HG03045 (cell line): ENCODE measurements at regions not wholly inside any gene's neighbourhood (a gene's known extent, or its start where the extent isn't known, plus 50 kb on each side); places are given as distances from the start of the nearest gene placed in this dataset.
"Not testable (repeated sequence)": the region's sequence is repeated elsewhere in the genome, so short reads cannot be mapped to it uniquely, and the experiment has no call there.

ENCODE experiments used
- ATAC-seq: cut with Tn5 transposase; IDR thresholded peaks from one replicate; pipeline ENCODE4 v1.9.1; 2021; ENCODE audit warnings: mild to moderate bottlenecking, moderate library complexity; ENCODE audit not compliant: unreplicated experiment

GRCh38 chr10:57367412-57367811, 900.3 kb downstream of the IPMK start:
- ATAC-seq: no peak

GRCh38 chr10:57362811-57363210, 904.9 kb downstream of the IPMK start:
- ATAC-seq: no peak

GRCh38 chr10:57353403-57354003, 914.2 kb downstream of the IPMK start:
- no peak for ATAC-seq

DNA sequence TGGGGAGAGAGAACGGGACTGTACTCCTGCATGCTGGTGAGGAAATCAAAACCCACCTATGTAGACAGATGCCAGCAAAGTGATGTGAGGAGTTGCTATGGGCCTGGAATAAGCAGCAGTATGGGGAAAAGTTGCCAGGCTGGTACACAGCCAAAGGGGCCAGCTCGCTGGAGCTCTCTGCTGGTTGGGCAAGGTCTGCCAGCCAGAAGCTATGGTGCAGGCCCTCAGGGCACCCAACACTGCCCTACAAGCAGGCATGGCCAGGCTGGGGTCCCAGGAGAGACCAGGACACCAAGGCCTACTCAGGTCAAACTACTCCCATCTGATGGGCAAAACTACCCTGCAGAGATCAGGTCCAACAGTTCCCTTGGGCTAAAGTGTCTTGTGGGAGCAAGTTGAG, 916.6 kb downstream of the IPMK start:
- no peak for ATAC-seq

GRCh38 chr10:57341294-57341693, 926.4 kb downstream of the IPMK start:
- no peak for ATAC-seq

DNA sequence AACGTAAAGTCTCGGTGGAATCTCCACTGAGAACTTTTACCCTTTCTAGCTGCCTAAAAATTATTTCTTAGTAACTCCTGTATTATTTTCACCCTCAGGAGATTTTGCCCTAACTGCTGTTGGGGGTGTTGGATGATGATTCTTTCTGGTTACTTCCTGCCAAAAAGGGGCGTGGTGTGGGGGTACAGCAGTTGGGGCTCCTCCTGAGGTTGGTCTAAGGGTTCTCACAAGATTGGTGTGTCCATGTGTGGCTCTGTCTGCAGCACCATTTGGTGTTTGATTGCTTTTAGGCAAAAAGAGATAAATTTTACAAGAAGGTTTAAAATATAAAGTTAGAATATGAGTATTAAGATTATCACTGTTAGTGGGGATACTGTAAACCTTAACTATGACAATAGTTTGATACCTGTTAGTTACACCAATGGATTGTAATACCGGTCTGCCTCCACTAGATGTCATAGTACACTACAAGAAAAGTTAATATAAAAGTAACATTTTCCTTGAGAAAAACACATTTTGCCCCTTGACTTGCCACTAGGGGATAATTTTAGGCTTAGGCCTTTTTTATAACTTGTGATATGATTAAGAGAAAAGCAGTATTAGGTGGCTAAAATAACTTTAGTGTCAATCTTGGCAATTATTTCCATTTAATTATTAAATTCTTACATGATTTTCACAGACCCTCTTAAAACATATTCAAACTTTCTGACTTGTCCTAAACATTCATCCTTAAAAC, 928.7 kb downstream of the IPMK start:
- ATAC-seq: no peak

- ATAC-seq: no peak
Measured at GRCh38 chr10:57336865-57337264, 930.8 kb downstream of the IPMK start.

GRCh38 chr10:57336341-57336740, 931.4 kb downstream of the IPMK start:
- ATAC-seq: no peak

- no peak for ATAC-seq
Measured at GRCh38 chr10:57334523-57334922, 933.2 kb downstream of the IPMK start.

GRCh38 chr10:57333880-57334279, 933.8 kb downstream of the IPMK start:
- no peak for ATAC-seq

DNA sequence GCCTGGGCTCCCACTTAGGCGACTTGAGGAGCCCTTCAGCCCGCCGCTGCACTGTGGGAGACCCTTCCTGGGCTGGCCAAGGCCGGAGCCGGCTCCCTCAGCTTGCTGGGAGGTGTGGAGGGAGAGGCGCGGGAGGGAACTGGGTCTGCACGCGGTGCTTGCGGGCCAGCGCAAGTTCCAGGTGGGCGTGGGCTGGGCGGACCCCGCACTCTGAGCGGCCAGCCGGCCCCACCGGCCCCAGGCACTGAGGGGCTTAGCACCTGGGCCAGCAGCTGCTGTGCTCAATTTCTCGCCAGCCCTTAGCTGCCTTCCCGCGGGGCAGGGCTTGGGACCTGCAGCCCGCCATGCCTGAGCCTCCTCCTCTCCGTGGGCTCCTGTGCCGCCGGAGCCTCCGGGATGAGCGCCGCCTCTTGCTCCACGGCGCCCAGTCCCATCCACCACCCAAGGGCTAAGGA, 946.3 kb downstream of the IPMK start:
- not testable (repeated sequence) for ATAC-seq

DNA sequence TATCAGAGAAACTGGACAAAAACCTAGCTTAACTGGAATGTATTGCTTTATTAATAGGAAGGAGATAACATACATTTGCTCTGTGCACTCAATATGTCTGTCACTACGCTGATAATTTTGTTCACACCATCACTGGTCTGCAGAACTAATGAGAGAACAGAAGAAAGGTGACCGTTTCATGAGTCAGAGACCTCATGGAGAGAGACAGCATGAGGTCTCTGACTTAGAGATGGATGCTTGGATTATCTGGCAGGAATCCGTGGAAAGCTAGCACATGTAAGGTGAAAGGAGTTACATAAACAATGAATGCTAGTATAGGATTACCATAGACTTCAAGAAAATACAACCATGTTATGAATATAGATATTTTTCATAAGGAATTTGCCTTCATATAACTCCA, 947.3 kb downstream of the IPMK start:
- ATAC-seq: no peak

- ATAC-seq: no peak
Measured at GRCh38 chr10:57314046-57314445, 953.0 kb upstream of the ZWINT start.

- no peak for ATAC-seq
Measured at GRCh38 chr10:57303566-57303965, 942.5 kb upstream of the ZWINT start.

- no peak for ATAC-seq
Measured at GRCh38 chr10:57300718-57301117, 939.7 kb upstream of the ZWINT start.

DNA sequence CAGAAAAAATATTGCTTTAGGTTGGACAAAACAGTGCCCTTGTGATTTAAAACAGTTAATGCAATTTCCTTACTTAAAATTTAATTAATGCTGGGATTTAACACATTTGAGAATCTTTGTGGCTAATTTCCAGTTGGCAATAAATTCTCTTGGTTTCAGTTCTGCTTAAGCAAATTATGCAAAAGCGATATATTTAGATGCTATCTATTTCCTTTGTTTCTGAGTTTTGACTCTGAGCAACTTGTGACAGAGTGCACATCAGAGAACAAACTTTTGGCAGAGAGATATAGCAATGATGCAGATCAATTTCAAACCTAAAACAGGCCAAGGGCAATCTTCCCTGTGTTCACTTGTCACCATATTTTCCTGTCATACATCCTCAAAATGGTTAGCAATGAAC, 933.6 kb upstream of the ZWINT start:
- no peak for ATAC-seq

DNA sequence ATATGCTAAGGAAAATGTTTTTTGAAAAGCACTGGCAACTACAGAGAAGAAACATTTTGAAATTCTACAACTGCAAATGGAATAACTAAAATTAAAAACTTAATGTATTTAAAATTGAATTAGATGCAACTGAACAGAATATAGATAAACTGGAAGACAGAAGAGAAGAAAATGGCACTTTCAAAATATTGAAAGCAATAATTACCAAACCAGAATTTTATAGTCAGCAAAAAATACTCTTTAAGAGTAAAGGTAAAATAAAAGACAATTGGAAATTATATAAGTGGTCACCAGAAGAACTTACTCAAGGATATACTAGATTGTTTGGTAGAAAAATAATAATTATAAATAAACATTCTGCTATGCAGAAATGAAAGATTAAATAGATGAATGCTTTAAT, 927.7 kb upstream of the ZWINT start:
- no peak for ATAC-seq

DNA sequence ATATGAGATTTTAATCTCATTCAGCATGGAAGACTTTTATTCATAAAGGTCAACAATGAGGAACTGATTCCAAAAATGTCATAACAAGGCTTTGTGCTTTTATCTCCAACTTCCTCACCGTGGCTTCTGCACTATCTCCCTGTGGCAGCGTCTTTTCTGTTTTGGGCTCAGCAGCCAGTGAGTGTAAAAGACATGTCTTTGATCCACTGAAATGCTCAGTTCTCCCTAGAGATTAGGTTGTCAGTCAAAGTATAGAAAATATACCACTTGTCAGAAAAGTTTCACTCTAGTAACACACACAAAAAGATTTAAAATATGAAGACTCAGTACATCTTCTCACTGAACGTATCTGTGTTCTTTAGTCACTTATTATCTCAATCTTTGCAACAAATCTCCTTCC, 901.8 kb upstream of the ZWINT start:
- no peak for ATAC-seq

DNA sequence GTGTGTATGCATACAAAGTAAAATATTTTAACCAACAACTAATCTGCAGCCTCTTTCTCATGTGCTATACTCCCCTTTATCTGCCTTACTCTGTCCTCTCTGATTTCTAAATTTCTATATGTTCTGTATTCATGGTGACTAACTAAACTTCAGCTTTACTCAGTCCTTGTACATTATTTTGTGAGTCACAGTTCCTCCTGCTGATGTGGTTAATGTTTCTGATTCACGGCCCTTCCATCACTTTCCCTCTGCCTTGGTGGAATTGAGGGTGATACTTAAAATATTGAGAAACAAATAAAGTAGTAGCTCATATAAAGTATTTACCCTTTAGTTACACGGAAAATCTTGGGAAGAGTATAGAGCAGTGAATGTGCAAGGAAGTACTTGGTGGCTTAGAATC, 899.1 kb upstream of the ZWINT start:
- ATAC-seq: no peak

DNA sequence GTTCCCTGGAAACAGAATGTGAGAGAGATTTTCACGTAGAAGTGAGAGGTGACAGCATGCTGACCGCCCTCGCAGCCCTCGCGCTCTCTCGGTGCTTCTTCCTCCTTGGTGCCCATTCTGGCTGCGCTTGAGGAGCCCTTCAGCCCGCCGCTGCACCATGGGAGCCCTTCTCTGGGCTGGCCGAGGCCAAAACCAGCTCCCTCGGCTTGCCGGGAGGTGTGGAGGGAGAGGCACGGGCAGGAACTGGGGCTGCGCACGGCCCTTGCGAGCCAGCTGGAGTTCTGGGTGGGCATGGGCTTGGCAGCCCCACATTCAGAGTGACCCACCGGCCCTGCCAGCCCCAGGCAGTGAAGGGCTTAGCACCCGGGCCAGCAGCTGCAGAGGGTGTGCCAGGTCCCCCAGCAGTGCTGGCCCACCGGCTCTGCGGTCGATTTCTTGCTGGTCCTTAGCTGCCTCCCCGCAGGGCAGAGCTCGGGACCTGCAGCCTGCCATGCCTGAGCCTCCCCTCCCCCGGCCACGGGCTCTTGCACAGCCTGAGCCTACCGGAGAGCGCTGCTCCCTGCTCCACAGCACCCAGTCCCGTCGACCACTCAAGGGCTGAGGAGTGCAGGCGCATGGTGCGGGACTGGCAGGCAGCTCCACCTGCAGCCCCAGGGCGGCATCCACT, 888.7 kb upstream of the ZWINT start:
- no peak for ATAC-seq

DNA sequence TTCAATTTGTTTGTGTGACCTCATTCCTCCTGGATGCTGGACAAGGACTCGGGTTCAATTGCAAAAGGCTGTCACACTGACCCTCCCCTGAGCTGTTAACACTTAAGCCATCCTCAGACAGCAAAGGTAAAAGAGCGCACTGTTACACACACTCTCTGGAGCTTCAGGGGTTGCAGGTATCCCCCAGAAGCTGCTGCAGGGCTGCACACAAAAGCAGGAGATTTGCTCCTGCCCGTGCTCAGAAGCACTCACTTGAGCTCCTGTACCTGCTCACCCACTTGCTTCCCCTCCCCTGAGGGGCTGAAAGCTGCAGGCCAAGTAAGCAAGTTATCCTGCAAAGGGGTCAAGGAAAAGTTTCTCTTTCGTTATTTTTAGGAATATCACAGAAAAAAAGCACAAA, 886.2 kb upstream of the ZWINT start:
- ATAC-seq: no peak

- no peak for ATAC-seq
Measured at GRCh38 chr10:57225920-57226319, 864.9 kb upstream of the ZWINT start.
